HG03108 (cell line): ENCODE measurements at regions not wholly inside any gene's neighbourhood (a gene's known extent, or its start where the extent isn't known, plus 50 kb on each side); places are given as distances from the start of the nearest gene placed in this dataset.
"Not testable (repeated sequence)": the region's sequence is repeated elsewhere in the genome, so short reads cannot be mapped to it uniquely, and the experiment has no call there.

Source experiments
- ATAC-seq: cut with Tn5 transposase; IDR thresholded peaks from one replicate; pipeline ENCODE4 v1.9.1; 2021; ENCODE audit warnings: moderate library complexity; ENCODE audit not compliant: unreplicated experiment

DNA sequence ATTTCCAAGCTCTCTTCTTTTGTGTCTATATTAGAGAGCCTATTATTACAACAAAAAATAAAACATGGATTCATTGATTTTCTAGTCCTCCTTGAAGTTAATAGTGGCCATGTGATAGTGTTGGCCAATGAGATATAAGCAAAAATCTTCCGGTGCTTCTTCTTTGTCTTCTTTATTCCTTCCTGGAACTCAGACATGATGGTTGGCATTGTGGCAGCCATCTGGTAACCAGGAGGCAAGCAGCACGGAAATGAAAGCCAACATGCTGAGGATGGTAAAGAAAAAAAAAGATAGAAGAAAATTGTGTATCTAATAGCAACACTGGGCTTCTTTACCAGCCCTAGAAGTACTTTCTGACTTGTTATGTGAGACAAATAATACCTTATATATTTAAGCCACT, 50.8 kb upstream of the SEL1L start:
- no peak for ATAC-seq

DNA sequence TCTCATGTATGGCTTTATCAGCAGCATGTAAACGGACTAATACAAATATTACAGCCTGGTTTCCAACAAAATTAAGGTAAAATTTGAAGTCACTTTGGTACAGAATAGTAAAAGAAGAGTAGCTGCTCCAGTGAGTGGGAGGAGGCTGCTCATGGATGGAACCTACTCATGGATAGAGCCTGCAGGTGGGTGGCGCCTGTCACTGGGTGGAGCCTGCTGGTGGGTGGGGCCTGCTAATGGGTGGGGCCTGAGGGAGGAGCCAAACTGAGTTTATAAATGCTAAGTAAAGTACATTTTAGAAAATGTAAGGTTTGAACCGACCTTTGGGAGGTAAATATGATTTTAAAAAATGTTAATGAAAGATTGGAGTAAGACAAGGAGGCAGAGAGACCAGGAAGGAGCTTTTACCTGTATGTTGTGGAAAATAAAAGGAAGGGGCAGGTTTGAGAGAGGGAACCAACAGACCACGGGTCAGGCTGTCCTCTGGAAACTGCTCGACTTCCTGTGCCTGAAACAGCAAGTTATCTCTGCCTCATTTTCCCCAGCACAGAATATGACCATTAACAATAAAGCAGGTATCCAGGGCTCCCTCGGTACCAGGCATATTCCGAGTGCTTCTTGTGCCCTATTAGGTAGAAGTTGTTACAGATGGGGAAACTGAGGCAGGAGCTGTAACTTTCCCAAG, 55.9 kb upstream of the SEL1L start:
- no peak for ATAC-seq

DNA sequence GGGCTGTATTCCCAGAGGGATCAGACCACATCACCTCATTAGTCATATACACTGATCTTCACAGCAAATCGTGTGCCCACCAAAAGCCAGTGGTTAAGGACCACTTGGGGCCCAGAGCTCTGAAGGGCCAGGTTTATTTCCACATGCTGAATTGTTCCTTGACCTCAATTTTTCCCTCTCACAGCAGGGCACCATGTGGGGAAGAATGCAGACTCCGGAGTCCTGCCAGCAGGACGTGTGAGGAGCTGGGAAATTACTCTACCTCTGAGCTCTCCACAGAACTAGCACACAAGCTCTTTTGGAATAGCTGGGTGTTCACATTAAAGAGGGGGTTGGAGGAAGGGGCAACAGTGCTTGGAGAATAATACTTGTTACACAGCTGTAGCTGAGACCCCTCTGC, 57.6 kb upstream of the SEL1L start:
- ATAC-seq: no peak

DNA sequence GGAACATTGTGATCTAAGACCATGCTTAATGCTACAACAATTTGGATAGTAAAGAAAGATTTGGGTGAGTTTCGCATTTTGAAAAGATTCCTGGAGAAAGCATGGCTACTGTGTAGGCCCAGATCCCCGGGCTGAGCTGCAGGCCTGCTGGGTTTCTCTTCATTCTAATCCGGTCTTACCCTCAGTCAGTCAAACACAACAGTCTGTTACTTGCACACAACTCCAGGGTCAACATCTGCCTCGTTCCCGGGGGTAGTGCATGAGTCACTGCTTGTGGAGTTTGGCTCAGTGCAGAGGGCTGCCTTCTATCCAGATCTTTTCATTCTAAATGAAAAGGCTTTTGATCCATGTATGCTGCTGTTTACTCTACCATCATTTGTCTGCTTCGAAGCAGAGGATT, 60.4 kb upstream of the SEL1L start:
- ATAC-seq: no peak

DNA sequence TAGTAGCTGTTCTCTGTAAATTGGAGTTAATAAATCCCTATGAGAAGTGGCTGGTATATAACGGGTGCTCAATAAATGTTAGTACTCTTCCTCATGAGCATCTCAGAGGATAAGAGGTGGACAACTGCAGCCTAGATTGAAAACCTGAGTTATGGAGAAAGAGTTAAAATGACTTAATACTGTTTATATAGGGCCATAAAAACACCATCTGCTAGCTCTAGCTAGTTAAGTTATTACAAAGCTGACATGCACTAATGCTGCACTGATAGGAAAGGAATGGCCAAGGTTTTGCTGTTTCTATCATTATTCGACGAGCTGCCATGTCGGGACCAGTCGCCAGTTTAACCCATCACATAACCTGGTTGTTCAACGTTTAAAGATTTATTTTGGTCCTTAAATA, 72.0 kb upstream of the SEL1L start:
- no peak for ATAC-seq

DNA sequence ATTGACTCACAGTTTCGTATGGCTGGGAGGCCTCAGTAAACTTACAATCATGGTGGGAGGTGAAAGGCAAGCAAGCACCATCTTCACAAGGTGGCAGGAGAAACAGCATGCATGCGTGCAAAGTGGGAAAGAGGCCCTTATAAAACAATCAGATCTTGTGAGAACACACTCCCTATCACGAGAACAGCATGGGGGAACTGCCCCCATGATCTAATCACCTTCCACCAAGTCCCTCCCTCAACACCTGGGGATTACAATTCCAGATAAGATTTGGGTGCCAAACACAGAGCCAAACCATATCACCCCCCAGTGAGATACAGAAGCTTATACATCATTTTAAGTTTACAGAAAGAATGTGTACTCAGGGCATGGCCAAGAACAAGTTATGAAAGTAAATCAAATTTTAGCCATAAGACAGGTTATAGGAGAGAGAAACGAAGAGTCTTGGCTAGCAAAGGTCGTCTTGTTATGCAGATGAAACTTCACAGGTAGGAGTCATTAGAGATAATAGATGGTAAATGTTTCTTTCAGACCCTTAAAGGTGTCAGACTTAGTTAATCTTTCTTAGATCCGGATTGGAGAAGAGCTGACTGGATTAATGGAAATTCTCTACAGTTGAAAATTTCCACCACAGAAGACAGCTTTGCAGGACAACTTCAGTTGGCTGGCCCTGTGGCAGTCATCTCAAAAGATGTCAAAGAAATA, 79.8 kb upstream of the SEL1L start:
- no peak for ATAC-seq

DNA sequence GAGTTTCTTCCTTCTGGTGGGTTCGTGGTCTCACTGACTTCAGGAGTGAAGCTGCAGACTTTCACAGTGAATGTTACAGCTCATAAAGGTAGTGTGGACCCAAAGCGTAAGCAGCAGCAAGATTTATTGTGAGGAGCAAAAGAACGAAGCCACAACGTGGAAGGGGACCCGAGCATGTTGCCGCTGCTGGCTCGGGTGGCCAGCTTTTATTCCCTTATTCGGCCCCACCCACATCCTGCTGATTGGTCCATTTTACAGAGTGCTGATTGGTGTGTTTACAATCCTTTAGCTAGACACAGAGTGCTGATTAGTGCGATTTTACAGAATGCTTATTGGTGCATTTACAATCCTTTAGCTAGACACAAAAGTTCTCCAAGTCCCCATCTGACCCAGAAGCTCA, 80.6 kb upstream of the SEL1L start:
- not testable (repeated sequence) for ATAC-seq

DNA sequence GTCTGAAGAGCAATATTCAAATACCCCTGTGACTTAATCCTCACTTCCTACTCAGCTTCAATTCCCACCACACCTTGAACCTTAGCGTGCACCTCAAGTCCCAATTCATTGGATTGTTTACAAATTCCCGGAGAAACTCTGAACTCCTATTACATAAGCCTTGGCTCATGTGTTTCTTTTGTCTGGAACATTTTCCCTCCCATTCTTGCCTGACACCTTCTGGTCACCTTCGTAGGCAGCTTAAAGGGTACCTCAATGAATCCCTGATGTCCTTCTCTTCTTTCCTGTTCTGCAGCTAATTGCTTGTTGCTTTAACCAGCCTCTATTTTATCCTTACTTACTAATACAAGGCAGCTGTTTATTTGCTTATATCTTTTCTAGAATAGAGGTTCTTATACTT, 85.0 kb upstream of the SEL1L start:
- no peak for ATAC-seq

DNA sequence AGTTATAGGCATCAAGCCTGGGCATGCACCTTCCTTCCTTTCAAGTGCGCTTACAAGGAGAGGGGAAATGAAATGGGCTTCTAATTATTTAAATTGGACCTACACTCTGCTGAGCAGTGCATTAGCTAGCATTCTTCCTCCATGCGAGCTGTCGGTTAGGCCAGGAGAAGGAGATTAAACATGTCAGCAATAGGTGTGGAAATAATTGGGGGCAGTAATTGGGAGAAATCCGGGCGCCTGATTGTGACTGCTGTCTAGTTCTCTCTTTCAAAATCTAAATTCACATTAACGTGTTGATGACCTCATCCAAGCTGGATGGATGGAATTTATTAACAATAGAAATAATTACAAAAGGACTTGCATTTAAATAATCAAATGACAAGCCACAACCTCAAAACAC, 86.2 kb upstream of the SEL1L start:
- ATAC-seq: no peak

DNA sequence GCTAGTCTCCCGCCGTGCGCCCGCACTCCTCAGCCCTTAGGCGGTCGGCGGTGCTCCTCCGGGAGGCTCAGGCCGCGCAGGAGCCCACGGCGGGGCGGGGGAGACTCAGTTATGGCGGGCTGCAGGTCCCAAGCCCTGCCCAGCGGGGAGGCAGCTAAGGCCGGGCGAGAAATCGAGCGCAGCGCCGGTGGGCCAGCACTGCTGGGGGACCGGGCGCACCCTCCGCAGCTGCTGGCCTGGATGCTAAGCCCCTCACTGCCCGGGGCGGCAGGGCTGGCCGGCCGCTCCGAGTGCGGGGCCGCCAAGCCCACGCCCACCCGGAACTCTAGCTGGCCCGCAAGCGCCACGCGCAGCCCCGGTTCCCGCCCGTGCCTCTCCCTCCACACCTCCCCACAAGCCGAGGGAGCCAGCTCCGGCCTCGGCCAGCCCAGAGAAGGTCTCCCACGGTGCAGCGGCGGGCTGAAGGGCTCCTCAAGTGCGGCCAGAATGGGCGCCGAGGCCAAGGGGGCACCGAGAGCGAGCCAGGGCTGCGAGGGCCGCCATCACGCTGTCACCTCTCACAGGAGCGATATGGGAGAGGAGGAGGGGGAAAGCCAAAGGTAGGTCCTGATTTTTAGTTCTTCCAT, 90.2 kb upstream of the SEL1L start:
- not testable (repeated sequence) for ATAC-seq

DNA sequence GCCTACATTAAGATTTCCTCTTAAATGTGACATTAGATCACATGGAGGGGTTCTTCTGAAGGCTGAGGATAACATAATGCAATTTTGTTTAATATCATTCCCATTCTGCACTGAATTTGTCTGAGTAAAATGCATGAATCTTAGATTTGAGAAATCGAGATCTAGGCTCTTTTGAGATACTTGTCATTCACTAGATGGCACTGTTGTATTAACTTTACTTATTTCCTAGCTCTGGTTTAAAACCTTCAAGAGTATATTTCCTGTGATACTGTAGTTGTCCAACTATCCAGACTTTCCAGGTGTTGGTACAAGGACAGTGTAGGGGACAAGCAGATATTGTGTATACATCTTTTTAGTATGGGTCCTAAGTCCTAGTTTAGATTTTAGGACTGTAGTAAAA, 91.7 kb upstream of the SEL1L start:
- ATAC-seq: no peak

DNA sequence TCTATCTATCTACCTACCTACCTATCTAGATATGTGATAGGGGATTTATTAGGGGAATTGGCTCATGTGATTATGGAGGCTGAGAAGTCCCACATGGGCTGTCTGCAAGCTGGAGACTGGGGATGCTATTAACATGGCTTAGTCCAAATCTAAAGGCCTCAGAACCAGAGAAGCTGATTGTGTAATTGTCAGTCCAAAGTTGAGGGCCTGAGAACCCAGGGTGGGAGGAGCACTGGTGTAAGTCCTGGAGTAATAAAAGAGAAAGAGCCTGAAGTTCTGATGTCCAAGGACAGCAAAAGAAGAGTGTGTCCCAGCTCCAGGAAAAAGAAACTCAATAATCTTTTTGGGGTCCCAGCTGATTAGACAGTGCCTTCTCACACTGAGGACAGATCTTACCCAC, 98.5 kb upstream of the SEL1L start:
- ATAC-seq: no peak

DNA sequence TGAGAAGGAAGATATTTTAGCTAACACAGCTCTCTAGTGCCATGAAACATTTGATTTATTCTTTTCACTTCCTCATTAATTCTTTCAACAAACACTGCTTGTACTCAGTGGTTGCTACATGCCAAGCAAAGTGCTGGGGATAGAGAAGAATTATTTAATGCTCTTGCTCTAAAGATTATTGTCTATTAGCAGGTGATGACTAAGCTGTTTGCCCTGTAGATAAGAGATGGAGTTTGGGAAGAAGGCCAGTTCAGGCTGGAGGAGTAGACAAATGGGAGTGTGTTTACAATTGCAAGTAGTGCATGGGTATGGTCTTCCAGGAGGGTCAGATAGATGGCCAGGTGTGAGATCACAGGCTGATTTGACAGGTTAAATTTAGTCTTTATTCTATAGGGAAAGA, 99.8 kb upstream of the SEL1L start:
- no peak for ATAC-seq

DNA sequence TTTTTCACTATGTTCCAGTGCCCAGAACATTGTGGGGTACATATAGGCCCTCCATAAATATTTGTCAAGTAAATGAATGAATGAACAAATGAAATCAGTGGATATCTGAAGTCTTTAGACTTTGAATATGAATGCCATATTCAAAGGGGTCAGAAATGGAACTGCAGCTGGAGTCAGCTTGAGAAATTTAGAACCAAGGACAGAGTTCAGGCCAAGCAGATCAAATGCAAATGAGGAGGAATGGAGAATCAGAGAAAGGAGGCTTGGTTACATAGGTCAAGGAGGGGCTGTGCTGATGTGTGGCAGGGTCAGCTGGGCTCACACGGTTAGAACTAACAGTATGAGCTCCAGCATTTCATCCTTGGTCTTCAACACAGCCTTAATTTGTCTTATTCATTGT, 104.0 kb upstream of the SEL1L start:
- ATAC-seq: no peak

DNA sequence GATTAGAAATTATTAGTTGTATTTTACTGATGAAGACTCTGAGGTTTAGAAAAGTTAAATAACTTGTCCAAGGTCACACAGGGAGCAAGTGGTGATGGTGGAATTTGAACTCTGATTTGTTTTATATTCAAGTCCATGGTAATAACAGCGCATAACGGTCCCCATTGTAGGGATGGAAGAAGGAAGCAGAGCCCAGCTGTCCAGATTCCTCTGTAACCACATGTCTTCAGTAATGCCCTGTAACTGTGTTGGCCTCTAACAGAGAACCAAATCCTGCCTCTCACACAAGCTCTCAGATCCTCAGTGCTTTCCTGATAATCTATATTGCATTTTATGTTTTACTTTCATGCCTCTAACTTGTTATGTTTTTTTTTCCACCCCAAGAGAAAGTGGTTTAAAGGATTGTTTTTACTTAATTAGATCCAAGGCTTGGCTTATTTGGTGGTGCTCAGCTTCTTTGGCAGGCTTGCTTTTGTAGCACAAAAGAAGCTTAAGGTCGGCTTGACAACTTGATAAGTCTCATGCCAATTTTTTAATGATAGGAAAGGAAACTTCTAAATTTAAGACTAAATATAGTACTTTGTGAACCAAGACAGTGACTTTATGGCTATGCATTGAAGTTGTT, 105.1 kb upstream of the SEL1L start:
- no peak for ATAC-seq

DNA sequence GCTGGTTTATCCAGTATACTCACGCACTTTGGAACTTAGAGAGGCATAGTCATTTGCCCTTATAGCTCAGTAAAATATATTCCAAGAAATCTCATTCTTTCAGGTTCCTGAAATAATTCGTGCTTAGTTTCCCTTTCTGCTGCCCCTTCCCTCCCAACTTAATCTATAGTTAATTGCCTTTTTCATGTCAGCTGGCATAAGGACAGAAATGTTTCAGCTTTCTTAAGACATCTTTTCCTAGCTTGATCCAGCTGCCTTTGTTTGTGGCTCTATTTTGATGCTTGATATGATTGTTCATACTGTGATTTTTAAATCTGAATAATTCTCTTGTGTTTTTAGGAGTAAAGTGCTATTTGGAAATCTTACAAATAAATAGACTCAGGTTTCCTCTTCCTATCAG, 120.0 kb upstream of the SEL1L start:
- no peak for ATAC-seq

DNA sequence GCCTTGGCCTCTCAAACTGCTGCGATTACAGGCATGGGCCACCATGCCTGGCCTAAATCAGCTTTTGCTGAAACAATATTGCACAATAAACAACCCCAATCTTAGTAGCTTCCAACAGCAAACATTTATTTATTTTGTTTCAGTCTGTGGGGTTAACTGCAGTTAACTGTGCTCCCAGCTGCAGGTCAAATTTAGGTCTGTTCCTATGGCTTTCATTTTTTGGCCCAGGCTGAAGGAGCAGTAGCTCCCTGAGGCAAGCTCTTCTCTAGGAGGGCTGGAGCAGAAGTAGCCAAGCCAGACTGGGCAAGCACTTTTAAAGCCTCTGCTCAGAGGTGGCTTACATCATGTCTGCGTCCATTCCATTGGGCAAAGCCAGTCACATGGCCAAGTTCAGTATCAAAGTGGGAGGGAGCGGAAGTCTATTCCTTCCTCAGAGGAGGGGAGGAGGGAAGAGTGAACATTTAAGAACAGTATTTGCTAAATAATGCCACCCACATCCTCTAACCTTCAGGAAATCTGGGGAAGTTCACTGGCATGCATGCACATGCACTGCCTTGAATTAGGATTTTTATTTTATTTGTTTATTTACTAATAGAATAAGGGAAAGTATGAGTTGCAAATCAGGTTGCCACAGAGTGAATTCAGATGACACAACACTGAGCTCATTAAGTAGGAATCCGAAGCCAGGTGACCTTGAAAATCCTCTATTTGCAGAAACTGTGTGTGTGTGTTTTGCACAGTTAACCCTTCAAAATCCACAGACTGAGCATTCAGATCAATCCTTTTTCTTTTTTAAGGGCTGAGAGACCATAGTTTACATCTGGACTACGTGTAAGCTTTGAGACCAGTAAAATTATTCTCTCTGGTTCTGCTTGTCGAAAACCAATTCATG, 122.0 kb upstream of the SEL1L start:
- no peak for ATAC-seq

DNA sequence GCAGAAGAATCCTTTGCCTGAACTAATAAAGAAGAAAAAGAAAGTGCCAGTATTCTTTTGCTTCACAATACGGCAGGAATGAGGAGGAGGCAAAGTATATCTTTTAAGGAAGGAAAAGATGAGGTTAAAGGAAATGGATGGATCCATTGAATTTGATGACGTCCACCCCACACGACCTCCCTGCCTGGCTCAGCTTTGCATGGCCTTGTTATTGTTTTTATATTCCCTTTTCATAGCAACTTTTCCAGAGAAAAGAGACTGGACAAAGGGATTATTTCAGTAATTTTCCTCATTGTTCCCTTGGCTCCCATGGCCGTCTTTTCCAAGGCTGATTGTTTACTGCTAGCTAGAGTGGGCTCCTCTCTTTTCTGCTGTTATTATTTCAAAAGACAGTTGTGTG, 123.2 kb upstream of the SEL1L start:
- ATAC-seq: no peak

DNA sequence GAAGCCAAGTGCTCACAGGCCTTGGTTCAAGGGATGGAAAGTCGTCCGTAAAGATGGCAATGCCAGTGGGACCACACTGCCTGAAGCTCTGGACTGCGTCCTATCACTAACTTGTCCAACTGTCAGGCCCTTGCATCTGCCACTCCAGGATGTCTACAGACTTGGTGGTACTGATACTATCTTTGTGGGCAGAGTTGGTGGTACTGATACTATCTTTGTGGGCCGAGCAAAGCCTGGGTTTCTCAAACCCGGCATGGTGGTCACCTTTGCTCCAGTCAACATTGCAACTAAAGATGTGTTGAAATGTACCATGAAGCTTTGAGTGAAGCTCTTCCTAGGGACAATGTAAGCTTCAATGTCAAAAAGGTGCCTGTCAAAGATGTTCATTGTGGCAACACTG, 128.4 kb upstream of the SEL1L start:
- no peak for ATAC-seq

DNA sequence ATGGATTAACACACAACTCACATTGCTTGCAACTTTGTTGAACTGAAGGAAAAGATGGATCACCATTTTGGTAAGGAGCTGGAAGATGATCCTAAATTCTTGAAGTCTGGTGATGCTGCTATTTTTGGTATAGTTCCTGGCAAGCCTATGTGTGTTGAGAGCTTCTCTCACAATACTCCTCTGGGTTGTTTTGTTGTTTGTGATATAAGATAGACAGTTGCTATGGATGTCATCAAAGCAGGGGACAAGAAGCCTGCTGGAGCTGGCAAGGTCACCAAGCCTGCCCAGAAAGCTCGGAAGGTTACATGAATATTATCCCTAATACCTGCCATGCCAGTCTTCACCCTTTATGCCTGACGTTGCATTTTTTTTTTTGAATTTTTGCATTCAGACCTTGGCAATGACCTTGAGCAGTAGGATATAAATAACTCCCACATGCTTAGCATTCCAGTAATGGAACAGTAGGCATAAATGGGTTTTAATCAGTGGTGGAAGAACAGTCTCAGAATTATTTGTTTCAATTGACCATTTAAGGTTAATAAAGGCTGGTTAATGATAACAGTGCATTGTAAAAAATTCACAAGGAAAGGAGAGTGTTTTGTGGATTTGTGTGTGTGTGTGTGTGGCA, 129.0 kb upstream of the SEL1L start:
- no peak for ATAC-seq
